LNCaP clone FGC (cell line): ENCODE measurements at regions not wholly inside any gene's neighbourhood (a gene's known extent, or its start where the extent isn't known, plus 50 kb on each side); places are given as distances from the start of the nearest gene placed in this dataset.

Experiments used
- DNase-seq: peaks from one replicate; pipeline ENCODE4 v3.0.0-alpha.2; 2011; ENCODE audit warnings: low read depth
- H3K4me3 ChIP-seq: 2 replicates; pipeline ENCODE4 v1.5.1; 2011; ENCODE audit warnings: mild to moderate bottlenecking, low read depth, low read length, control low read depth
- TF ChIP-seq, protein P1 (sequence below): IDR thresholded peaks from 2 replicates; pipeline ENCODE4 v1.5.1; 2012; ENCODE audit warnings: mild to moderate bottlenecking; ENCODE audit not compliant: control insufficient read depth, insufficient read depth; ENCODE audit errors: extremely low read depth

DNA sequence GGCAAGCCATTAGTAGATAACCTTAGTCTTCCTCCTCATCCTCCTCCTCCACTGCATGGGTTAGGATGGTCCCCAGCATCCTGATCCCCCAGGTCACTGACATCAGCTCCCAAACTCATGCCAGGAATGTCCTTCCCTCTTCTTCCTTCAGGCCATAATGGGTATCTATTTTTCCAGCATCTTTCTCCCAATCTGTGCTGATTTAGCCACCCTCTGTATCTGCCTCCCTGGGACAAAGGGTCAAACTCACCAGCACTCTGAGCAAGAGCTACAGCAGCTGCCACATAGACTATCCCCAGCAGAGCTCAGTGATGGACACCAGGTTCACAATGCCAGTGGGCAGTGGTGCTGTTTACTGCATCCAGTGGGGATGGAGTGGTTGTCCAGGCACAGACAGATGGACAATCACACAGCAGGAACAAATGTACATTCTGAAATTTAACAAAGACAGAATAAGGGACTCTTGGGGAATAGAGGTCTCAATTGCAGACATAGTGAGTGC, 115.2 kb upstream of the TOP3B start:
- H3K4me3 ChIP-seq: no peak overlapping the region
- no peak for DNase-seq
- TF ChIP-seq, protein P1, sequence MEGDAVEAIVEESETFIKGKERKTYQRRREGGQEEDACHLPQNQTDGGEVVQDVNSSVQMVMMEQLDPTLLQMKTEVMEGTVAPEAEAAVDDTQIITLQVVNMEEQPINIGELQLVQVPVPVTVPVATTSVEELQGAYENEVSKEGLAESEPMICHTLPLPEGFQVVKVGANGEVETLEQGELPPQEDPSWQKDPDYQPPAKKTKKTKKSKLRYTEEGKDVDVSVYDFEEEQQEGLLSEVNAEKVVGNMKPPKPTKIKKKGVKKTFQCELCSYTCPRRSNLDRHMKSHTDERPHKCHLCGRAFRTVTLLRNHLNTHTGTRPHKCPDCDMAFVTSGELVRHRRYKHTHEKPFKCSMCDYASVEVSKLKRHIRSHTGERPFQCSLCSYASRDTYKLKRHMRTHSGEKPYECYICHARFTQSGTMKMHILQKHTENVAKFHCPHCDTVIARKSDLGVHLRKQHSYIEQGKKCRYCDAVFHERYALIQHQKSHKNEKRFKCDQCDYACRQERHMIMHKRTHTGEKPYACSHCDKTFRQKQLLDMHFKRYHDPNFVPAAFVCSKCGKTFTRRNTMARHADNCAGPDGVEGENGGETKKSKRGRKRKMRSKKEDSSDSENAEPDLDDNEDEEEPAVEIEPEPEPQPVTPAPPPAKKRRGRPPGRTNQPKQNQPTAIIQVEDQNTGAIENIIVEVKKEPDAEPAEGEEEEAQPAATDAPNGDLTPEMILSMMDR: no peak

DNA sequence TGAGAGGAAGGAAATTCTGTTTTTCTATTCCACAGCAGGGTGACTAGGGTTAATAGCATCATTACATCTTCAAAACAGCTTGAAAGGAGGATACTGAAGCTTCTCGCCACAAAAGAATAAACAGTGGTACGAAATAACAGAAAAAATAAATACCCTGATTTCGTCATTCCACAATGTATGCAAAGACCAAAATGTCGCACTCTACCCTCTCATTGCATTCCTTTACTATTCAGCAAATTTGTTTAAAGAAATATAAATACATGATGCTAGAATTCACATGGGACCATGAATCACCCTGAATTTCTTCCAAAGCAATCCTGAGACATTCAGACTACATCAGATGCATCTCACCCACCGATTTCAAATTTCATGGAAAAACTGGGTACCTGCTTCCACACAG, 112.3 kb upstream of the TOP3B start:
- no peak for DNase-seq
- TF ChIP-seq, protein P1: no peak
- H3K4me3 ChIP-seq: no peak overlapping the region

DNA sequence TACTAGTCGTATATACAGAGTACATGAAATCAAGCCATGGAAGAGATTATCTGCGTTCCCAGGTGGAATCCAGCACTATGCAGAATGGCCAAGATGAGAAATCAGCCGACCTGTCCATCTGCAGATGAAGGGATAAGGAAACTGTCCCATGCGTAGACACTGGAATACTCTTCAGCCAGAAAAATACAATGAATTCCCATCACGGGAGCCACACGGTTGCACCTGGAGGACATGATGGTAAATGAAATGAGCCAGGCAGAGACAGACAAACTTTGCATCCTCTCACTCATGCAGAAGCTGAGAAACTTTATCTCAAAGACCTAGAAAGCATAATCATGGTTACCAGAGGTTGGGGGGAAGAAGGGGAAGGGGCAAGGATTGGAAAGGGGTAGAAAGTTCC, 111.9 kb upstream of the TOP3B start:
- TF ChIP-seq, protein P1: no peak
- no peak overlapping the region for H3K4me3 ChIP-seq
- DNase-seq: no peak

DNA sequence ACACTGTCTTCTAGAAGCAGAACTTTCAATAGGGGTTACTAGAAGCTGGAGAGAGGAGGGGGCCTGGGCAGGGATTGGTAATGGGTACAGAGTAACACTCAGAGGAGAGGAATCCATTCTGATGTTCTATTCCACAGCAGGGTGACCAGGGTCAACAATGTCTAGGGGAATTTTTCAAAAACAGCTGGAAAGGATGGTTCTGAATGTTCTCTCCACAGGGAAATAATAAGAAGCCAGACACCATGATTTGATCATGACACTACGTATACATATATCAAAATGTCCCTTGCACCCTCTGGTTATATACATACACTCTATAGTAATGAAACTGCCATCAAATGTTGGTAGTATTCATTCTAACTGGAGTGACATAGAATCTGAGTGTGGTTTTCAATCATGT, 111.2 kb upstream of the TOP3B start:
- no peak overlapping the region for H3K4me3 ChIP-seq
- TF ChIP-seq, protein P1: no peak
- DNase-seq: no peak

DNA sequence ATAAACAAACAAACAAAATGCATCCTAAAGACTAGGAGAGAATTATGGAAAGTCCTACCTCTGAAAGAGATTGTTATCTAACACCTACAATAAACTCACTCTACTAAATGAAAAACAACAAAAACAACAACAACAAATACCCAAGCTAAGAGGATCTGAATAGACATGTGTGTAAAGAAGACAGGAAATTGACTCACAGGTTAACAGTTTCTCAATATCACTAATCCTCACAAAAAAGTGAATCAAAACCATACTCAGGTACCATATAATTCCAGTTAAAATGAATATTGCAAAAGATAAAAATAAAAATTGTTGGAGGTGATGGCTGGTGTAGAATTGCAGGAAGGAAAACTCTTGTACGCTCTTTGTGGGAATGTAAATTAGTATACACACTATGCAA, 110.4 kb upstream of the TOP3B start:
- TF ChIP-seq, protein P1: no peak
- H3K4me3 ChIP-seq: no peak overlapping the region
- no peak for DNase-seq

DNA sequence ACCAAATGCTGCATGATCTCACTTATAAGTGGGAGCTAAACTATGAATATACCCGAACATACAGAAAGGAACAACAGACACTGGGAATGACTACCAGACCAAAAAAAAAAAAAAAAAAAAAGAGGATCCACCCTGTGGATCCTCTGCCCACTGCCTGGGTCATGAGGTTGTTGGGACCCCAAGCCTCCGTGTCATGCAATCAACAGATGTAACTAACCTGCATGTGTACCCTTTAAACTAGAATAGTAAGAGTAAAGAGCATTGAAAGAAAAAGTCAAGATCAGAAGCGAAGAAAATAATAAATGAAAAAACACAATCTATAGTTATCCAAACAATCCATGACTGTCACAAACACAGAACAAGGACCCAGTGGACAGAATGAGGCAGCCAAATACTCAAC, 109.5 kb upstream of the TOP3B start:
- TF ChIP-seq, protein P1: no peak
- no peak for DNase-seq
- H3K4me3 ChIP-seq: no peak overlapping the region

DNA sequence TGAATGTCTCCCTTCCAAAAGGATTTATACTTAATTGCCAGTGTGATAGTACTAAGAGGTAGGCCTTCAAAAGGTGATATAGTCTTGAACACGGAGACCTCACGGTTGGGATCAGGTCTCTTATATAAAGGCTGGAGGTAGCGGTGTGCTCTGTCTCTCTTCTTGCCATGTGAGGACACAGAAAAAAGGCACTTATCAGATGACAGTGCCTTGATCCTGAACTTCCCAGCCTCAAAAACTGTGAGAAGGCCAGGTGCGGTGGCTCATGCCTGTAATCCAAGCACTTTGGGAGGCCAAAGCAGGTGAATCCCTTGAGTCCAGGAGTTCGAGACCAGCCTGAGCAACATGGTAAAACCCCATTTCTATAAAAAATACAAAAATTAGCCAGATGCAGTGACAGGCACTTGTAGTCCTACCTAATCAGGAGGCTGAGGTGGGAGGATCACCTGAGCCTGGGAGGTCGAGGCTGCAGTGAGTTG, 108.9 kb upstream of the TOP3B start:
- no peak overlapping the region for H3K4me3 ChIP-seq
- no peak for DNase-seq
- TF ChIP-seq, protein P1: no peak
